Neural cell (in vitro differentiated cells): ENCODE measurements at regions not wholly inside any gene's neighbourhood (a gene's known extent, or its start where the extent isn't known, plus 50 kb on each side); places are given as distances from the start of the nearest gene placed in this dataset.

Experiments
- H2AFZ ChIP-seq: fragments of 200-600, 300-800 bp; sonication (generic), shearing (Covaris generic); 2 replicates; pipeline ENCODE4 v1.6.0; 2014; ENCODE audit warnings: low read depth, mild to moderate bottlenecking, antibody characterized with exemption, low read length, moderate library complexity
- H3F3A ChIP-seq: fragments of 200-600 bp; shearing (Covaris generic); 2 replicates; pipeline ENCODE4 v1.6.1; 2016; ENCODE audit warnings: mild to moderate bottlenecking, moderate library complexity, mixed read lengths, antibody characterized with exemption, low read length; ENCODE audit not compliant: insufficient read depth, poor library complexity, severe bottlenecking
- H3K27ac ChIP-seq: fragments of 200-600, 300-800 bp; sonication (generic), shearing (Covaris generic); 2 replicates; pipeline ENCODE4 v1.5.1; 2014; ENCODE audit warnings: mild to moderate bottlenecking, low read length, moderate library complexity
- H3K27me3 ChIP-seq: fragments of 300-800, 200-600 bp; sonication (generic), shearing (Covaris generic); 2 replicates; pipeline ENCODE4 v1.6.0; 2014; ENCODE audit warnings: mild to moderate bottlenecking, low read depth, low read length, moderate library complexity; ENCODE audit not compliant: insufficient read depth
- H3K36me3 ChIP-seq: fragments of 300-800, 200-600 bp; sonication (generic), shearing (Covaris generic); 2 replicates; pipeline ENCODE4 v1.5.1; 2014; ENCODE audit warnings: mild to moderate bottlenecking, antibody characterized with exemption, low read length, moderate library complexity; ENCODE audit not compliant: insufficient read depth
- H3K4me2 ChIP-seq: fragments of 300-800, 200-600 bp; sonication (generic), shearing (Covaris generic); 2 replicates; pipeline ENCODE4 v1.6.0; 2014; ENCODE audit warnings: mild to moderate bottlenecking, low read length
- H3K4me3 ChIP-seq: fragments of 300-800, 200-600 bp; sonication (generic), shearing (Covaris generic); 2 replicates; pipeline ENCODE4 v1.5.1; 2014; ENCODE audit warnings: mild to moderate bottlenecking, low read length, moderate library complexity
- H3K79me2 ChIP-seq: fragments of 200-600 bp; shearing (Covaris generic); replicated peaks from 2 replicates; pipeline ENCODE4 v1.6.0; 2014; ENCODE audit warnings: mild to moderate bottlenecking, low read length, moderate library complexity; ENCODE audit not compliant: insufficient read depth
- H3K9ac ChIP-seq: fragments of 300-800, 200-600 bp; sonication (generic), shearing (Covaris generic); 2 replicates; pipeline ENCODE4 v1.6.1; 2016; ENCODE audit warnings: mild to moderate bottlenecking, low read length, mixed read lengths
- H3K9me2 ChIP-seq: fragments of 200-600 bp; shearing (Covaris generic); 2 replicates; pipeline ENCODE4 v1.6.1; 2016; ENCODE audit warnings: mild to moderate bottlenecking, low read length, mixed read lengths; ENCODE audit not compliant: insufficient read depth
- H3K9me3 ChIP-seq: fragments of 200-600, 300-800 bp; sonication (generic), shearing (Covaris generic); 2 replicates; pipeline ENCODE4 v1.6.1; 2016; ENCODE audit warnings: mild to moderate bottlenecking, mixed run types, low read length, moderate library complexity, mixed read lengths
- H4K20me1 ChIP-seq: fragments of 200-600 bp; shearing (Covaris generic); 2 replicates; pipeline ENCODE4 v1.6.1; 2016; ENCODE audit warnings: mild to moderate bottlenecking, mixed run types; ENCODE audit not compliant: insufficient read depth
- CTCF ChIP-seq: fragments of 450-650 bp; IDR thresholded peaks from 2 replicates; pipeline ENCODE4 v1.5.1; 2014; ENCODE audit warnings: antibody characterized with exemption, mild to moderate bottlenecking, moderate library complexity; ENCODE audit not compliant: poor library complexity, severe bottlenecking
- EP300 ChIP-seq: fragments of 450-650 bp; conservative IDR thresholded peaks from 2 replicates; pipeline ENCODE4 v1.6.1; 2014; ENCODE audit warnings: antibody characterized with exemption, mild to moderate bottlenecking, moderate library complexity; ENCODE audit not compliant: poor library complexity, severe bottlenecking
- EZH2 ChIP-seq: fragments of 200-600, 300-800 bp; shearing (Covaris generic), sonication (generic); IDR thresholded peaks from 2 replicates; pipeline ENCODE4 v1.6.1; 2014; ENCODE audit warnings: antibody characterized with exemption, low read length, borderline replicate concordance, mild to moderate bottlenecking; ENCODE audit not compliant: insufficient read depth, poor library complexity, severe bottlenecking
- MXI1 ChIP-seq: fragments of 450-650 bp; conservative IDR thresholded peaks from 2 replicates; pipeline ENCODE4 v1.6.1; 2014; ENCODE audit warnings: antibody characterized with exemption, mild to moderate bottlenecking; ENCODE audit not compliant: poor library complexity, severe bottlenecking
- POLR2AphosphoS5 ChIP-seq: IDR thresholded peaks from 2 replicates; pipeline ENCODE4 v1.6.1; 2012
- RAD21 ChIP-seq: fragments of 450-650 bp; conservative IDR thresholded peaks from 2 replicates; pipeline ENCODE4 v1.6.1; 2014; ENCODE audit warnings: antibody characterized with exemption, mild to moderate bottlenecking, moderate library complexity
- REST ChIP-seq: IDR thresholded peaks from 2 replicates; pipeline ENCODE4 v1.6.1; 2012; ENCODE audit warnings: borderline replicate concordance
- SMC3 ChIP-seq: fragments of 450-650 bp; conservative IDR thresholded peaks from 2 replicates; pipeline ENCODE4 v1.6.1; 2014; ENCODE audit warnings: antibody characterized with exemption, mild to moderate bottlenecking, moderate library complexity; ENCODE audit not compliant: poor library complexity
- TAF1 ChIP-seq: IDR thresholded peaks from 2 replicates; pipeline ENCODE4 v1.6.1; 2012; ENCODE audit warnings: low read depth

- no peak for TF ChIP-seq REST
- TF ChIP-seq MXI1: no peak
Observed at GRCh38 chr7:116443101-116443523, 56.4 kb upstream of the CAV2 start (continued).

- H3K9me3 ChIP-seq: no peaks in the 10 kb centered on the region
- H2AFZ ChIP-seq: no peak overlapping the region
- TF ChIP-seq REST: no peak
- TF ChIP-seq MXI1: no peak
- TF ChIP-seq TAF1: no peak
- no peak for TF ChIP-seq SMC3
- TF ChIP-seq EP300: no peak
- TF ChIP-seq CTCF: no peak
- TF ChIP-seq RAD21: no peak
- no peak for TF ChIP-seq EZH2
- TF ChIP-seq POLR2AphosphoS5: no peak
- no peaks in the 10 kb centered on the region for H3K9me2 ChIP-seq
- H4K20me1 ChIP-seq: no peaks in the 10 kb centered on the region
- no peaks in the 10 kb centered on the region for H3K36me3 ChIP-seq
- H3K27ac ChIP-seq: no peak overlapping the region
- no peaks in the 10 kb centered on the region for H3K27me3 ChIP-seq
- no peak overlapping the region for H3K9ac ChIP-seq
- no peak overlapping the region for H3K4me2 ChIP-seq
- H3K4me3 ChIP-seq: no peak overlapping the region
- no peaks in the 10 kb centered on the region for H3K79me2 ChIP-seq
- H3F3A ChIP-seq: no peaks in the 10 kb centered on the region
Observed at GRCh38 chr7:116443646-116444045, 55.9 kb upstream of the CAV2 start.
